Suprapubic skin (tissue), 4 donors: ENCODE measurements at regions not wholly inside any gene's neighbourhood (a gene's known extent, or its start where the extent isn't known, plus 50 kb on each side); places are given as distances from the start of the nearest gene placed in this dataset.

ENCODE experiments used
- DNase-seq, 2 donors: peaks; one replicate each; pipeline ENCODE4 v3.0.0-alpha.2; 2019; ENCODE audit warnings: low spot score in 2 of 2
- H3K27ac ChIP-seq: fragments of 200-600 bp; sonication (generic); one replicate; pipeline ENCODE4 v1.5.1; 2019
- H3K27me3 ChIP-seq: fragments of 200-600 bp; sonication (generic); one replicate; pipeline ENCODE4 v1.5.1; 2019
- H3K36me3 ChIP-seq: fragments of 200-600 bp; sonication (generic); one replicate; pipeline ENCODE4 v1.5.1; 2019
- H3K4me1 ChIP-seq: fragments of 200-600 bp; sonication (generic); one replicate; pipeline ENCODE4 v1.5.1; 2019
- H3K4me3 ChIP-seq: fragments of 200-600 bp; sonication (generic); one replicate; pipeline ENCODE4 v1.5.1; 2019; ENCODE audit warnings: mild to moderate bottlenecking
- H3K9me3 ChIP-seq: fragments of 200-600 bp; sonication (generic); one replicate; pipeline ENCODE4 v1.5.1; 2019
- EP300 ChIP-seq: sonication (generic); formaldehyde crosslinking; IDR thresholded peaks from one replicate; pipeline ENCODE4 v1.6.1; 2017; ENCODE audit warnings: antibody characterized with exemption
- POLR2A ChIP-seq, 2 donors: fragments of 450-650 bp; IDR thresholded peaks; one replicate each; pipeline ENCODE4 v1.6.1; 2017; ENCODE audit warnings: antibody characterized with exemption in 2 of 2, mild to moderate bottlenecking in 2 of 2, moderate library complexity in 2 of 2
- POLR2AphosphoS5 ChIP-seq, 3 donors: sonication (generic); formaldehyde crosslinking; IDR thresholded peaks; one replicate each; pipeline ENCODE4 v1.6.1; 2017; ENCODE audit warnings: antibody characterized with exemption in 3 of 3
- WGBS: methylation state at CpG from one replicate; pipeline ENCODE4 v1.1.5; 2018; 5-methylcytosine and 5-hydroxymethylcytosine counted together
- TF ChIP-seq, protein P1 (sequence below), 2 donors: fragments of 200-600 bp in 1 of 2; fragments of 450-650 bp in 1 of 2; sonication (generic) in 1 of 2; IDR thresholded peaks; one replicate each; pipeline ENCODE4 v1.5.1; 2016 to 2019; ENCODE audit warnings: antibody characterized with exemption in 2 of 2, mild to moderate bottlenecking in 1 of 2, moderate library complexity in 1 of 2

DNA sequence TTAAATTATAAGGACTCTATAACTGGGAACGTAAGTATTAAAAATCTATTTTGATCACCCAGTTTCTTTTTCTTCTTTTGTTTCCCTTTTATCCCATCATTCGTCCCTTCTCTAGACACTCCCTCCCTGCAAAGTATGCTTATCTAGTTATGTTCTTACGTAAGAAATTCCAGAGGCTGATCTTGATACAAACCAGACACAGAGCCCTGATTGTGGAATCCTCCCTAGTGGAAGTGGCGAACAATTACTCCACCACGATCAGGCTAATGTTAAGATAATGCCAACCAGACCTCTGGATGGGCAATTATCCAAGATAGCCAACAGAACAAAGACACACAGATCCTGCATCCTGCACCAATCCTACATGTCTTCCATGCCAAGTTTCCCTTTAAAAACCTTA, 1557.4 kb downstream of the PLA2G4A start:
- Histone ChIP-seq H3K4me3 (no peak overlapping the region), H3K36me3 (no peaks in the 10 kb centered on the region), H3K27ac (no peak overlapping the region), H3K9me3 (peaks cover 4% of the 10 kb centered on the region), H3K4me1 (no peaks in the 10 kb centered on the region), H3K27me3 (no peaks in the 10 kb centered on the region)
- WGBS = 49% methylated on average over 5 of the region's 5 CpGs
- no peak for DNase-seq
- no peak for TF ChIP-seq POLR2AphosphoS5 (IDR thresholded peaks at IDR 0.05)
- no peak for TF ChIP-seq EP300
- TF ChIP-seq, protein P1, sequence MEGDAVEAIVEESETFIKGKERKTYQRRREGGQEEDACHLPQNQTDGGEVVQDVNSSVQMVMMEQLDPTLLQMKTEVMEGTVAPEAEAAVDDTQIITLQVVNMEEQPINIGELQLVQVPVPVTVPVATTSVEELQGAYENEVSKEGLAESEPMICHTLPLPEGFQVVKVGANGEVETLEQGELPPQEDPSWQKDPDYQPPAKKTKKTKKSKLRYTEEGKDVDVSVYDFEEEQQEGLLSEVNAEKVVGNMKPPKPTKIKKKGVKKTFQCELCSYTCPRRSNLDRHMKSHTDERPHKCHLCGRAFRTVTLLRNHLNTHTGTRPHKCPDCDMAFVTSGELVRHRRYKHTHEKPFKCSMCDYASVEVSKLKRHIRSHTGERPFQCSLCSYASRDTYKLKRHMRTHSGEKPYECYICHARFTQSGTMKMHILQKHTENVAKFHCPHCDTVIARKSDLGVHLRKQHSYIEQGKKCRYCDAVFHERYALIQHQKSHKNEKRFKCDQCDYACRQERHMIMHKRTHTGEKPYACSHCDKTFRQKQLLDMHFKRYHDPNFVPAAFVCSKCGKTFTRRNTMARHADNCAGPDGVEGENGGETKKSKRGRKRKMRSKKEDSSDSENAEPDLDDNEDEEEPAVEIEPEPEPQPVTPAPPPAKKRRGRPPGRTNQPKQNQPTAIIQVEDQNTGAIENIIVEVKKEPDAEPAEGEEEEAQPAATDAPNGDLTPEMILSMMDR (IDR thresholded peaks at IDR 0.05) = no peak
- no peak for TF ChIP-seq POLR2A (IDR thresholded peaks at IDR 0.05)

DNA sequence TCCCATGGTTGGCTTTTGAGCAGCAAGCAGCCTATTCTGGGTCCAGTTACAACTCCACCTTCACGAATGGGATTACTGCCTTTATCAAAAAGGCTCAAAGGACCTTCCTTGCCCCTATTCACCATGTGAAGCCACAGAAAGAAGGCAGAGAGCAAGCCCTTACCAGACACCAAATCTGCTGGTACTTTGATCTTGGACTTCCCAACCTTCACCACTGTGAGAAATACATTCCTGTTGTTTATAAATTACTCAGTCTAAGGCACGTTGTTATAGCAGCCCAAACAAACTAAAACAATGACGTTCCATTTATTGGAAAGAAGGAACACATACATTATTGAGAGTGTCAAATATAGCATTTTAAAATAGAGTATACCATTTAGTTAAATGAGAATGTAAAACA, 1557.9 kb downstream of the PLA2G4A start:
- Histone ChIP-seq H3K27ac (no peak overlapping the region), H3K4me1 (no peaks in the 10 kb centered on the region), H3K9me3 (peaks cover 4% of the 10 kb centered on the region), H3K36me3 (no peaks in the 10 kb centered on the region), H3K4me3 (no peak overlapping the region), H3K27me3 (no peaks in the 10 kb centered on the region)
- WGBS = 89% methylated on average over 3 of the region's 3 CpGs
- DNase-seq = no peak
- TF ChIP-seq EP300 = no peak
- TF ChIP-seq POLR2A (IDR thresholded peaks at IDR 0.05) = no peak
- TF ChIP-seq POLR2AphosphoS5 (IDR thresholded peaks at IDR 0.05) = no peak

DNA sequence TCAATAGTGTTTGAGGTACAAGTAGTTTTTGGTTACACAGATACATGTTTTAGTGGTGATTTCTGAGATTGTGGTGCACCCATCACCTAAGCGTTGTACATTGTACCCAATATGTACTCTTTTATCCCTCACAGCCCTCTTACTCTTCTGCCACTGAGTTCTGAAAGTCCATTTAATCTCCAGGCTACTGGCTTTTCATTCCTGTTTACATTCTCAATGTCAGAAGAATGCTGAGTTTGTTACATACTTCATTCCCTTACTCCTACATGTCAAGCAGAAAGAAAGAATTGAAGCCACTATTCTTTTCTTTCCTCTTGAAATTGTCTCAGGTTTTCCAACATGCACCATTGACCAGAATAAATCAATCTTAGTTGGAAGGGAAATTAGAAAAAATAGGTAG, 1565.9 kb downstream of the PLA2G4A start:
- H3K27me3 ChIP-seq = no peaks in the 10 kb centered on the region
- TF ChIP-seq EP300 (no peak), POLR2A (IDR thresholded peaks at IDR 0.05) (no peak), POLR2AphosphoS5 (IDR thresholded peaks at IDR 0.05) (no peak)
- TF ChIP-seq, protein P1 (IDR thresholded peaks at IDR 0.05) = no peak
- WGBS = 100% methylated on average over 1 of the region's 1 CpG
- H3K27ac ChIP-seq = no peak overlapping the region
- H3K4me3 ChIP-seq = no peak overlapping the region
- H3K9me3 ChIP-seq = no peaks in the 10 kb centered on the region
- no peaks in the 10 kb centered on the region for H3K36me3 ChIP-seq
- no peaks in the 10 kb centered on the region for H3K4me1 ChIP-seq
- no peak for DNase-seq

DNA sequence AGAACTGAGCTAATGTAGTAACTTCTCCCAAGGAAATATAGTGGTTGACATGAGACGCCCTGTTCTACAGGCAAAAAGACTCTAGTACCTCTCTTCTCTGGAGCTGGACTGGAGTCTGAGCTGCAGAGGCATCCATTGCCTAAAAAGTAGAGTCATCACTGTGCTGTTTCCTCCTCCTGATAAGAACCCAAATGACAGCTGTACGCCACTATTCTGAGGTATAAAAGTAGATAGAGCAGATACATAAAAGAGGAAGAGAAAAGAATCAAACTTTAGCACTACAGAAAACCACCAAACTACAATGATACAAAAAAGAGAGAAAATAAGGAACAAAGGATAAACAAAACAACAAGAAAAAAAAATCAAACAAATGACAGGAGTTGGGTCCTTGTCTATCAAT, 1568.8 kb downstream of the PLA2G4A start:
- DNase-seq = no peak
- no peaks in the 10 kb centered on the region for H3K4me1 ChIP-seq
- no peaks in the 10 kb centered on the region for H3K36me3 ChIP-seq
- no peak overlapping the region for H3K27ac ChIP-seq
- H3K27me3 ChIP-seq = no peaks in the 10 kb centered on the region
- H3K9me3 ChIP-seq = no peaks in the 10 kb centered on the region
- TF ChIP-seq POLR2AphosphoS5 (IDR thresholded peaks at IDR 0.05) (no peak), EP300 (no peak)
- 81% methylated on average over 2 of the region's 2 CpGs for WGBS
- H3K4me3 ChIP-seq = no peak overlapping the region

DNA sequence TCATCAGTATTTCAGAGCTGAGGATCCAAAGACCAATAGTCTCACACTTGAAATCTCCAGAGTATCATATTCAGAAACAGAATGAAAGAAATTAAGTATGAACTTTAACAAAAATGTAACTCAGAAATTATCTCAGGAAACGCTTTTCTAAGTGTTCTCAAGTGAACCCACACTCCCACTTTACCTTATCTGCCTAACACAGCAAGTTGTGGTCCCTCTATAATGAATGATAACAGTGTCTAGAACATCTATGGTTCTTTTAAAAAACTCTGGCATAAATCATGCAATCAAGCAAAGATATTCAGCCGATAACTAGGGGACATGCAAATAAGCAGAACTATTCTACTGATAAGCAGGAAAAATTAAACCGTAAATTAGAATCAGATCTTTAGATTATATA, 1574.2 kb downstream of the PLA2G4A start:
- H3K36me3 ChIP-seq = no peaks in the 10 kb centered on the region
- DNase-seq = no peak
- H3K4me3 ChIP-seq = no peak overlapping the region
- no peak overlapping the region for H3K27ac ChIP-seq
- no peaks in the 10 kb centered on the region for H3K27me3 ChIP-seq
- no peaks in the 10 kb centered on the region for H3K4me1 ChIP-seq
- TF ChIP-seq POLR2A (IDR thresholded peaks at IDR 0.05) (no peak), POLR2AphosphoS5 (IDR thresholded peaks at IDR 0.05) (no peak), EP300 (no peak)
- TF ChIP-seq, protein P1 (IDR thresholded peaks at IDR 0.05) = no peak
- 82% methylated on average over 3 of the region's 3 CpGs for WGBS
- H3K9me3 ChIP-seq = no peaks in the 10 kb centered on the region

DNA sequence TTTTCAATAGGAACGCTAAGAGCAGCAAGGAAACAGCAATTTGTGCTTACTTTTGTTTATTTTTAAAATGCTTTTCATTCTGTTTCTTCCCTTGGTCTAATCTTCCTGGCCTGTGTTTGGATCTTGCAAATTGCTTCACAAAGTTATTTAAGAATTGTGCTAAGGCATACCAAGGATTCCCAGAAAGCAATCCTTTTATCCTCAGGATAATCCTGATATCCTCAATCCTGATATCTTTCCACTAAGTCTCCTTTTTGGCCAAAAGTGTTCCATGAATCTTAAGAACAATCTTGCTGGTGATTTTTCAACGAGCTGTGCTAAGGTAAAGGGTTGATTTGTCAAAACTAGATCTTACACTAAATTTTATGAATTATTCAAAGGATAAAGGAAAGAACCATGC, 1577.9 kb downstream of the PLA2G4A start:
- no peak for TF ChIP-seq POLR2A (IDR thresholded peaks at IDR 0.05)
- no peak for TF ChIP-seq POLR2AphosphoS5 (IDR thresholded peaks at IDR 0.05)
- TF ChIP-seq EP300 = no peak
- TF ChIP-seq, protein P1 (IDR thresholded peaks at IDR 0.05) = no peak
- Histone ChIP-seq H3K36me3 (no peaks in the 10 kb centered on the region), H3K27ac (no peak overlapping the region), H3K4me1 (no peaks in the 10 kb centered on the region), H3K9me3 (no peaks in the 10 kb centered on the region), H3K27me3 (no peaks in the 10 kb centered on the region), H3K4me3 (no peak overlapping the region)
- no peak for DNase-seq
- WGBS = 70% methylated on average over 2 of the region's 2 CpGs
